ENCODE measurements at regions not wholly inside any gene's neighbourhood (a gene's known extent, or its start where the extent isn't known, plus 50 kb on each side); places are given as distances from the start of the nearest gene placed in this dataset.

GRCh38 chr7:131147604-131148003, 180.1 kb upstream of the MKLN1 start:
- no peak for TF ChIP-seq TCF12 (IDR thresholded peaks at IDR 0.05; ENCODE audit: low read depth)
- no peak for TF ChIP-seq RAD21 (IDR thresholded peaks at IDR 0.05; ENCODE audit: low read depth)
- TF ChIP-seq, protein P1, sequence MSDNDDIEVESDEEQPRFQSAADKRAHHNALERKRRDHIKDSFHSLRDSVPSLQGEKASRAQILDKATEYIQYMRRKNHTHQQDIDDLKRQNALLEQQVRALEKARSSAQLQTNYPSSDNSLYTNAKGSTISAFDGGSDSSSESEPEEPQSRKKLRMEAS (IDR thresholded peaks at IDR 0.05), result no peak
- no peak for TF ChIP-seq TAF1 (IDR thresholded peaks at IDR 0.05; ENCODE audit: low read depth)
- TF ChIP-seq YY1 (IDR thresholded peaks at IDR 0.05; ENCODE audit: low read depth), result no peak
- TF ChIP-seq EP300 (IDR thresholded peaks at IDR 0.05; ENCODE audit: borderline replicate concordance), result no peak
- no peak for TF ChIP-seq FOXM1 (IDR thresholded peaks at IDR 0.05; ENCODE audit: borderline replicate concordance, low read depth)
- TF ChIP-seq CEBPB (IDR thresholded peaks at IDR 0.05), result no peak
- no peak for TF ChIP-seq TEAD4 (IDR thresholded peaks at IDR 0.05)
- TF ChIP-seq EGR1 (IDR thresholded peaks at IDR 0.05), result no peak
- TF ChIP-seq, protein P2, sequence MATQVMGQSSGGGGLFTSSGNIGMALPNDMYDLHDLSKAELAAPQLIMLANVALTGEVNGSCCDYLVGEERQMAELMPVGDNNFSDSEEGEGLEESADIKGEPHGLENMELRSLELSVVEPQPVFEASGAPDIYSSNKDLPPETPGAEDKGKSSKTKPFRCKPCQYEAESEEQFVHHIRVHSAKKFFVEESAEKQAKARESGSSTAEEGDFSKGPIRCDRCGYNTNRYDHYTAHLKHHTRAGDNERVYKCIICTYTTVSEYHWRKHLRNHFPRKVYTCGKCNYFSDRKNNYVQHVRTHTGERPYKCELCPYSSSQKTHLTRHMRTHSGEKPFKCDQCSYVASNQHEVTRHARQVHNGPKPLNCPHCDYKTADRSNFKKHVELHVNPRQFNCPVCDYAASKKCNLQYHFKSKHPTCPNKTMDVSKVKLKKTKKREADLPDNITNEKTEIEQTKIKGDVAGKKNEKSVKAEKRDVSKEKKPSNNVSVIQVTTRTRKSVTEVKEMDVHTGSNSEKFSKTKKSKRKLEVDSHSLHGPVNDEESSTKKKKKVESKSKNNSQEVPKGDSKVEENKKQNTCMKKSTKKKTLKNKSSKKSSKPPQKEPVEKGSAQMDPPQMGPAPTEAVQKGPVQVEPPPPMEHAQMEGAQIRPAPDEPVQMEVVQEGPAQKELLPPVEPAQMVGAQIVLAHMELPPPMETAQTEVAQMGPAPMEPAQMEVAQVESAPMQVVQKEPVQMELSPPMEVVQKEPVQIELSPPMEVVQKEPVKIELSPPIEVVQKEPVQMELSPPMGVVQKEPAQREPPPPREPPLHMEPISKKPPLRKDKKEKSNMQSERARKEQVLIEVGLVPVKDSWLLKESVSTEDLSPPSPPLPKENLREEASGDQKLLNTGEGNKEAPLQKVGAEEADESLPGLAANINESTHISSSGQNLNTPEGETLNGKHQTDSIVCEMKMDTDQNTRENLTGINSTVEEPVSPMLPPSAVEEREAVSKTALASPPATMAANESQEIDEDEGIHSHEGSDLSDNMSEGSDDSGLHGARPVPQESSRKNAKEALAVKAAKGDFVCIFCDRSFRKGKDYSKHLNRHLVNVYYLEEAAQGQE (IDR thresholded peaks at IDR 0.05; ENCODE audit: low read depth), result no peak

All from Ishikawa (cell line).